ENCODE measurements at regions not wholly inside any gene's neighbourhood (a gene's known extent, or its start where the extent isn't known, plus 50 kb on each side); places are given as distances from the start of the nearest gene placed in this dataset.

DNA sequence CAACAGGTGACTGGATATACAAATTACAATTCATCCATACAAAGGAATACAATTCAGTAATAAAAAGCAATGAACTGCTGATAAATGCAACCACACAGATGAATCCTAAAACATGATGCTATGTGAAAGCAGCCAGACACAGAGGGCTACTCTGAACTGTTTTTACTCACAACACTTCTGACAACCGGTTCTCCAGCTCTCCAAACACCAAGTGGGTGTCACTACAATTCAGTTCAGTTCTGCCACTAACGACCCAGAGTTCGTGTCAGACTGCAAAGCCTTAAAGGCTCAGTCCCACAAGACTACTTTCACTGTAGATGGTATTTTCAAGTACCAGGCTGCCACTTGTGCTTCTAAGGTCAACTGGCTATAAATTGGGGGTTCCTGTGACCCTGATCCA is 119.4 kb downstream of the SLC16A1 start:
- TF ChIP-seq, protein P1, sequence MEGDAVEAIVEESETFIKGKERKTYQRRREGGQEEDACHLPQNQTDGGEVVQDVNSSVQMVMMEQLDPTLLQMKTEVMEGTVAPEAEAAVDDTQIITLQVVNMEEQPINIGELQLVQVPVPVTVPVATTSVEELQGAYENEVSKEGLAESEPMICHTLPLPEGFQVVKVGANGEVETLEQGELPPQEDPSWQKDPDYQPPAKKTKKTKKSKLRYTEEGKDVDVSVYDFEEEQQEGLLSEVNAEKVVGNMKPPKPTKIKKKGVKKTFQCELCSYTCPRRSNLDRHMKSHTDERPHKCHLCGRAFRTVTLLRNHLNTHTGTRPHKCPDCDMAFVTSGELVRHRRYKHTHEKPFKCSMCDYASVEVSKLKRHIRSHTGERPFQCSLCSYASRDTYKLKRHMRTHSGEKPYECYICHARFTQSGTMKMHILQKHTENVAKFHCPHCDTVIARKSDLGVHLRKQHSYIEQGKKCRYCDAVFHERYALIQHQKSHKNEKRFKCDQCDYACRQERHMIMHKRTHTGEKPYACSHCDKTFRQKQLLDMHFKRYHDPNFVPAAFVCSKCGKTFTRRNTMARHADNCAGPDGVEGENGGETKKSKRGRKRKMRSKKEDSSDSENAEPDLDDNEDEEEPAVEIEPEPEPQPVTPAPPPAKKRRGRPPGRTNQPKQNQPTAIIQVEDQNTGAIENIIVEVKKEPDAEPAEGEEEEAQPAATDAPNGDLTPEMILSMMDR (IDR thresholded peaks at IDR 0.05) = no peak
- TF ChIP-seq POLR2A (IDR thresholded peaks at IDR 0.05) = no peak

Data from vagina (tissue), 2 donors.